GM18870 (cell line): ENCODE measurements at regions not wholly inside any gene's neighbourhood (a gene's known extent, or its start where the extent isn't known, plus 50 kb on each side); places are given as distances from the start of the nearest gene placed in this dataset.
A peak's percentile ranks its signal among the peaks of the same experiment; 100 is the strongest.

ENCODE experiments used
- ATAC-seq: cut with Tn5 transposase; IDR thresholded peaks from one replicate; pipeline ENCODE4 v1.9.1; 2021; ENCODE audit warnings: moderate library complexity; ENCODE audit not compliant: unreplicated experiment

- no peak for ATAC-seq
Observed at GRCh38 chr13:109604894-109605293, 181.5 kb downstream of the IRS2 start.

DNA sequence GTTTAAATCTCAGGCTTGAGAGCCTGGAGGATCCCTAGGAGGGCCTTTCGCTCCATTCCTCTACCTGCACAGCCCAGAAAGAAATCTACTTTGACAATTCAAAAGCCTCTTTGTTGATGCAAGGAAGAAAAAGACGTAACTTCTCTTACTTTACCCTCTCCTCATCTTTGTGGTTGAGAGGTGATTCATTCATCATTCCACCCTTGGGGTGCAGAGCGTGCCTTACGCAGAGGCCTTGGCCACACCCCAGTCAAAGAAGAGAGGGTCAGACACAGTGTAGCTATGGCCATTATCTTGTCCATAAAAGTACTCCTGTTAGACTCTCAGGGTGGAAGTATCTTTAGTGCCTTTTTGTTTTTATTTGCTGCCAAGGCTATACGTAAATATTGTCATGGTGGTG is 184.0 kb downstream of the IRS2 start:
- ATAC-seq, result no peak

- ATAC-seq, result no peak
Observed at GRCh38 chr13:109599901-109600657, 186.3 kb downstream of the IRS2 start.

GRCh38 chr13:109595471-109595870 is 190.9 kb downstream of the IRS2 start:
- ATAC-seq, result no peak

DNA sequence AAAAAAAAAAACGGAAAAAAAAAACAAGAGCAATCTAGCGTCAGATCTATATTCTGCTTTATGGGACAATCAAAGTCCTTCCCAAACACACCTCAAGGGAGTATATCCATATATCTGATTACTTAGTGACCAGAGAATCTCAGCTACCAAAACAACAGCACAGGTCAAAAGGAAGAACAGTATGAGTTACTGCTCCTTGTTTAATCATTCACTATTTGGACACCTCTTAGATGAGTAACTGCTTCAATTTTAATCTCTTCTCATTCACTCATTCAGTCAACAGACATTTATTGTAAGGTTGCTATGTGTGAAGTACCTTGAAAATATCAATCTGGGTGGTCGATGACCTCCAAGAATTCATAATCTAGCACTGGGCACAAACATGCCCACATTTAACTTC is 193.2 kb downstream of the IRS2 start:
- ATAC-seq, result no peak

DNA sequence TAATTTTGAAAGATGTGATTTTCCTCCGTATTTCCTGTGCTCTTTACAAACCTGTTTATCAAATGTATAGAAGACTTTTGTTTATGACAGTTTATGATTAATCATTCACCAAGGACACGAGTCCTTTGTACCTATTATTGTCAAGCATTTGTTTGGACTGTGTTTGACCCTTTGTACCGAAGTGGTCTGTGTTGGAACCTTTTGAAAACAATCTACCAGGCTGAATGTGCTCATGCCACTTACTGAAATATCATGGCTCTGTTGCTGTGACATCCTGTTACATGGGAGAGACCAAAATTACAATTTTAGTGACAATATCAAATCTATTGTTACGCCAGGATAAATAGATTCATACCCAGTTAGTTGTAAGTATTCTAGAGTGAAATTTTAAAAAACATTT is 193.6 kb downstream of the IRS2 start:
- ATAC-seq, result no peak

- ATAC-seq, result no peak
Observed at GRCh38 chr13:109587689-109588088, 198.7 kb downstream of the IRS2 start.

DNA sequence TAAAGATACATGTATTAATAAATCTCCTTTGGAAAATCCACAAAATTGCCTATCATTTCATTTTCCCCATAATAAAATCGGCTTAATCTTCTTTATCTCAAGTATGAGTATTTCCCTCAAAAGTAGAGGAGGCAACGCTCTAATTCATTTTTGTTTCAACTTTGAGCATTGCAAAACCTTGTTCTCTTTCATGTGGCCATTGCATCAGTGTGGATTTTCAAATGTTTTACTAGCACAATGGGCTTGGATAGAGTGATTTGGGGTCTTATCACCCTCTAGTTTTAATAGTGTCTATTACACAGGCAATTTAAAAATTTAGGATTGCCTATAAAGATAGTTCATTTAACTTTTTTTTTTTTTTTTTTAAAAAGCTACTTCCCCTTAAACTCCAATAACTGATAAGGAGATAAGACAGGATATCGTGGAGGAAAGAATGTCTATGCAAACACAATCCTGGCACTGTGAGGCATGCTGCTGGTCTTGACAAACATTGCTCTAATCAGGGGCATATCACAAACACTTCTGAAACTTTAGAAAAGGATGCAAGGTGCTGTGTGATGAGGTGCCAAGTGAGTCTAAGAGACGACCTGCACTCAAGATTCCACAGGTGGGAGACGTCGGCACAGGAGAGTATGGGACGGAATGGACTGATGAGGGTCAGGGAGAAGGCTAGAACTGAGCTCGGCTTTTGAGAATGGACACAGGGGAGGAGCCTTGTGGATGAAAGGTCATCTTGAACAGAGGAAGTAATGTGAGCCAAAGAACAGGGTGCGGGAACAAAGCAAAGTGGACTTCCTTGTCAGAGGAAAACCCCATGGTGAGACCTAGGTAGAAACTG is 199.7 kb downstream of the IRS2 start:
- ATAC-seq, result no peak

DNA sequence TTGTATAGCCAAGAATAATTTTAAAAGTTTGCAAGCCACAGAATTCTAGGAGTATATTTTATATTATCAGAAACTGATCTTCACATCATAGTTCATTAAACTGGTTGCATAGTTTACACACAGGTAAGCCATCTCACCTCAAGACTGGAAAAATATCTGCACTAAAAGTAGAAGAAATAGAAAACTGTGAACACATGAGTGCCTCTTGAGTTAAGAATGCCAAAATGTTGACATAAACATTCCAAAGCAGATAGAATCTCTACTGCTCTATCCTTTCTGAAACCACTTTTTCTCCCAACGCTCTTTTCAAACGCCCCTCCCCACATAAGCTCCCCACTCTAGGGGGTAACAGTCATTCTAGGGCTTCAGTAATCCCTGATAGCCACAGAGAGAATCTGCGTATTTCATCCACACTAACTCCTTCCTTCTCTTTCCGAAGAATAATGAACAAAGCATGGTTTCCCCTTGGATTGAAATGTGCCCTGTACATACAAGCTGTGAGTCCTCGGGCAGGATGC is 201.5 kb downstream of the IRS2 start:
- ATAC-seq, result no peak

DNA sequence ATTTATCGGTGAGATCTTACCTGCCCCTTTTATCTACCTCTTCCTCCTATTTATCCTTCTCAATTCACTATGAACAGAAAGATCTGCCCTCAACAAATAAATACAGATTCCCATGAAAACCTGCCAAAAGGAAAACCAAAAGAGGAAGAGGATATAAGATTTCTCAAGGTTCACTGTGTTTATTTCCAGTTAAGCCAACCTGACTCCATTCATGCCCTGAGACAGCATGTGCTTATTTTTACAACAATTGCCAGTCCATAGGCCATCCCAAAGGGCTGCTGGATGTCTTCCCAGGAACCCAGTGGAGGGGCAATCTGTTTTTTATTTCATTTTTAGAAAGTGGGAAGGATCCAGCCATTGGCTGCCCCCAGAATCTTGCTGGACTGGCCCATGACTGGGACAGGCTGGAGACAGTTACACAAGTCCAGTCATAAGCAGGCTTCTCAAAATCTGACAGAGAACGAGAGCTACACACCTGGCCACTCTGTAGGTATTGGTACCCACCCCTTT is 209.1 kb downstream of the IRS2 start:
- no peak for ATAC-seq

DNA sequence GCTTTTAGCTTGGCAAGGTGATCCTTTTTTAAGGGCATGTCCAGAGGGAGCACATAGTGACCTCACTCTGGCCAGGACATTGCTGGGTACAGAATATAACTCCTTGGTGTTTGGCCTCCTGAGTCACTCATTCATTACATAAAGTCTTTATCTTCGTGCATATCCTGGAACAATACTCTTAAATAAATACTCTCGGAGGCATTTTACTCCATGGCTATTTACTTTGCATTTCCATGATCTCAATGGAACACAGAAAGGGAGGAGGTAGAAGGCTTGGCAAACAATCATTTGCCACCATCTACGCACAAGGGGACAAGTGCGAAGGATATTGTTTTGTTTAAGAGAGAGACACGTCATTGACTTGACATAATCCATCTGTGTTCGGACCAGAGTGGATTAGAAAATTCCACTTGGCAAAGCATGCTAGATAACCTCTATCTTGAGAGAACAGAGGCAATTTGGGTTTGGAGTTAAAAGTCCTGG is 210.0 kb downstream of the IRS2 start:
- no peak for ATAC-seq

DNA sequence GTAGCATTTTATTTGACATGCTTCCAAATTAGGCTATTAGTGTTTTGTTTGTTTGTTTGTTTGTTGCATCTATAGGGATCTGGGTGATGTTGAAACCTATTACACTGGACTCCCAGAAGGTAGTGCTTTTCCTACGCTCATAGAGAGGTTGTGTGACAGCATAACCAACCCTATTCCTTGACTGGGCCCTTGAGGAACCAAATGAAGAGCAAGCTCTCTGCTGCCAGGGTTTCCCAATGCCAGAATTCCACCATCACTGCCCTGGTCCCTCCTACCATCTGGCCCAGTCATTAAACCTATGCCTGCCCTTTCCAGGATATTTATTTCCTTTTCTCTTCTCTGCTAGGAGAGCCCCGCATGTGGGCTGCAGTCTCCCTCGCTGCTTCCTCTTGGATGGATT is 210.6 kb downstream of the IRS2 start:
- ATAC-seq, result no peak

DNA sequence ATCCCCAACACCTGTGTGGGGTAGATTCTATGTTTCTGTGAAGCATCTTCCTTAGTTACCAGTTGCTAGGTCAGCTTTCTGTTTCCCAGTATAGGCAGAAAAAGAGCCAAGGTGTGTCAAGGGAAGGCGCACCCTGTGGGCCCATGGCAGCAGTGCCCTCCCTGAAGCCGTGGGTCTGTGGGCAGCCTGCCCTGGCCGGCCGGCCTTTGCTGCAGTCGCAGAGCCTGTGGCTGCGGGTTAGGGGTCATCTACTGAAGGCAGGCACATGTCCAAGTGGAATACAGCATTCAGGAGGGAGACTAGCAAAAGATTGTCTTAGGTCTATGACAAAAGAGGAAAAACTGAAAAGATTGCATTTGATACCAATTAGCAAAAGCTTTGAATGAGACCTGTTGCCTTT is 214.0 kb downstream of the IRS2 start:
- ATAC-seq, result no peak

DNA sequence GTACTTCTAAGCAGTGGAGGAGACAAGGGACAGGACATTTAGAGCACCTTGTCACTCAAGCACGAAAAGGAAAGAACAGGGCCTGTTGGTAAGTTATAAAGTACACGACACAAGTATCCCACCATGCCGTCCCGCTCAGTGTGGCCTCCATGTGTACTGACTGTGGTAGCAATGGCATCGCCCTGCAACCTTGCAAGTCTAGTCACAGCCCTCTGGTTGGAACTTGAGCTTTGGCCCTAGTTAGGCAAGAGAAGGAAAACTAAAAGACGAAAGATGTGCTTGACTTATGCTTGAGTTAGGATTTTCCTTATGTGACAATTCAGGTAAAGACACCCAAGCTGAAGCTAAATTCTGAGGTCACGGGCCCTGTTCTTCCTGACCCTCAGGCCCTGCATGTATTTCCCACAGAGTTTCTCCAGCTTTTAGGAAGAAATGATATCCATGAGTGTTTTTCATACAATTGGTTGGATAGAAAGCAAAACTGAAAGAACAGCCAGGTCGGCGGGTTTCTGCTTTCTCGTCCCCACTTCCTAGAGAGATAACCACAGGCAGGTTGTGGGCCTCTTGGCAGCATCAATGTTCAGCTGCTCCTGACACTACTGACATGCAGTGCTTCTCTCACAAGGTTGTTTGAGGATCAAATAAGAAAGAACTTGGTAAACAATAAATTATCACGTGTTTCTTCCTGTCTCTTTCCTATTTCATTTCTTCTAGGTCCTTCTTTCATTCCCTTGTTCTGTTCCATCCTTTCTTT is 216.2 kb downstream of the IRS2 start:
- ATAC-seq, result peak; percentile 95

DNA sequence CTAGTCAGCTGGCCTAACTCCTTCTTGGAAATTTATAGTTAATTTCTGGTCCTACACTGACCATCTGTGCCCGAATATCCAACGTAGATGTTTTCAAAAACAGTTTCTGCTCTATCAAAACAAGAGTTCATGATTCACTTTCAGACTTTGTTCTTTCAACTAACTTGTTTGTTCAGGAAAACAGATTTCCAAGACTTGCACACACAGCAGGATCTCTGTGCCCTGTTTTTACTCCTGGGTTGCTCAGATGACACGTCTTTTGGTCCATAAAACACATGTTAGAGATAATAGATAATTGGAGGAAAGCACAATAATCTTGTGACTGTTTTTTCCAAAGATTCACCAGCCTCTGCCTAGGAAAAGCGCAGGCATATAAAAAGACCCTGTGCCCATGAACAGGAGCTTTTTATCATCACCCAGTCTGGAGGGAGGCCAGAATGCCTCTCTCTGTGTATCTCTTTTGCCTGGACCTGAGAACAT is 218.0 kb downstream of the IRS2 start:
- ATAC-seq, result no peak

DNA sequence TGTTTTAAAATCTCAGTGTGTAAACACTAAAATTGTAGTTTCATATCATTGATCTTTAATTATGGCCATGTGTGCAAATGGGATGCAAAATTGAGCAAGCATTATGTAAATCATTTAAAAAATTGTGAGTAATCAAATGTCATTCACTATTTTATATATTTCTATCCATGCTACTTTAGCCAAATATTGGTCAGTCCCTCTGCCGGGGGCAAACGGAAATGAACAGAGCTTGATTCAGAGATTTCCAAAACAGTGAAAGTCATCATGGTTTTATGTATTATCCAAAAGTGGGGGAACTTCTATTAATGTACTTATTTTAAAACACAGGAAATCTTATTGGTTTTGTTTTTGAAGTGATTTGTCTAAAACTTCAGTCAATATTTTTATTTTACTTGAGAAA is 219.1 kb downstream of the IRS2 start:
- ATAC-seq, result no peak

DNA sequence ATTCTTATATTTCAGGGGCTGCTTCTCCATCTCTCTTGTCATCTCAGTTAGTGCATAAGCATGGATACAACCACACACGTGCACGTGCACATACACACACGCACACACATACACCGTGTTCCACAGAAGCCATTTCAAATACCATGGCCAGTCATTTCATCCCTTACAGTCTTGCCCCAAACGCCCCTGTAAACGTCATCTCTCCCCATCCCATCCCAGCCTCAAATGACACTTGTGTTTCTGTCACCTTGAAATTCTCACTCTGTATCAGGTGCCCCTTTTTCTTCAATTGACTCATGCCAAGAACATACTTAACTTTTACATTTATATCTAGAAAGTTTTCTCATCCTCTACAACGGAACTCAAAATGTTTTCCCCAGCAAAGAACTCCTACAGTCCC is 220.5 kb downstream of the IRS2 start:
- no peak for ATAC-seq

DNA sequence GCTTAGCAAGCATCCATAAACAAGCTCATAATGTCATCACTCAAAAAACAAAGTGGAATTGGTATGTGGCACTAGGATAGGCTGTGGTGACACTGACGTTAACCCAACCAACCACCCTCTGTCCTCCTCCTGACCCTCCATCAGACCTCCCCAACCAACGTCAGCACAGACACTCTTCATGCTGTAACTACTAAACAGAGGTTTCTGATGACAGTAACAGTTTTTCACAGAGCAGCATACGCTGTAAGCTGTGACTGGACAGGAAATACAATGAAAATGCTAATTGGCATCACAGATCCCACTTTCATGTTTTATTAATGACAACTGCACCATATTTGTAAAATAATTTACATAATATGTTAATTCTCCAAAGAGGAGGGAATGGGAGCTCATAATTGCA is 238.0 kb downstream of the IRS2 start:
- no peak for ATAC-seq

DNA sequence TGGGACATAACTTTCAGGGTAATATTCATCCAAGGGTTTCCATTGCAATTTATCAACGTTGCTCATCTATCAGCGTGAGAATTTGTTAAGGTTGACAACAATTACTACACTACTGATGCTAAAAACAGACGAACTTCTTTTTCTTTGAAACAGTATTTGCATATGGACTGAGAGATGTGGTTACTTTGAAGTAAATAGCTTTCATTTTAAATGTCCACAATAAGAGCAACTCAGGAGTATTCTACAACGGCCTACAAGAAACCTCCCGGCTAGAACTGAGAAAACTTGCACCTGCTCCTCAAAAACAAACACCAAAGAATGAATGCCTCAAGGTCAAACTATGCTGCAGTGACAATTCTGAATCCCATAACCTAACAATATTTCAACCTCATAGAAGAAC is 238.4 kb downstream of the IRS2 start:
- ATAC-seq, result no peak

- ATAC-seq, result no peak
Observed at GRCh38 chr13:109545931-109546330, 240.5 kb downstream of the IRS2 start.

DNA sequence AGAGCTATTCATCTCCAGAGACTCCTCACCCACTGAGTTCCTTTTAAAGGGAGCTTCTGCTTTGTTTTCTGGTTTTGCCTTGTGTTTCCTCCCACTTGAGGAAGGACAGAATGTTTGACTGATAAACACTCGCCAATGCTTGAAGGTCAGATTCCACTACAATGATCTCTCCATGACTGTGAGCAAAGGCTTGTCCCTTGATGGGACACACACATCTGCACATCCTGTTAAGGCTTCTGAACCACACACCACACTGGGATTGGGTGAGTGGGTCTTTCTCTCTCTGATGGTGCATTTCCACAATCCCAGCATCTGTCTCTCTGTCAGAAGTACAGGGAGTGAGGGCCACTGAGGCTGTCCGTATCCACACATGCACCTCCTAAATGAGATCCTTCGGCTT is 245.3 kb downstream of the IRS2 start:
- no peak for ATAC-seq
